Psoas muscle (tissue), 7 donors: ENCODE measurements at regions not wholly inside any gene's neighbourhood (a gene's known extent, or its start where the extent isn't known, plus 50 kb on each side); places are given as distances from the start of the nearest gene placed in this dataset.

Source experiments
- ATAC-seq, 4 donors: fragments of 200-7000 bp; cut with Tn5 transposase; one replicate each; pipeline ENCODE4 v1.9.1; 2020; ENCODE audit warnings: moderate library complexity in 3 of 4, mild to moderate bottlenecking in 2 of 4
- DNase-seq, 2 donors: peaks; one replicate each; pipeline ENCODE4 v3.0.0-alpha.2; 2020
- H3K27ac ChIP-seq: fragments of 200-600 bp; one replicate; pipeline ENCODE4 v1.8.0; 2022
- H3K27me3 ChIP-seq, 3 donors: fragments of 200-600 bp in 1 of 3; one replicate each; pipeline versions ENCODE4 v1.6.1 to v1.8.0; 2013 to 2022; ENCODE audit warnings: low read length in 2 of 3, mild to moderate bottlenecking in 2 of 3, moderate library complexity in 1 of 3; ENCODE audit not compliant: insufficient read depth in 3 of 3
- H3K36me3 ChIP-seq, 2 donors: fragments of 200-600 bp in 1 of 2; one replicate each; pipeline versions ENCODE4 v1.6.1 to v1.8.0; 2013 to 2022; ENCODE audit warnings: low read depth in 1 of 2, mild to moderate bottlenecking in 1 of 2, moderate library complexity in 1 of 2; ENCODE audit not compliant: insufficient read depth in 1 of 2
- H3K4me1 ChIP-seq: fragments of 200-600 bp; one replicate; pipeline ENCODE4 v1.8.0; 2022
- H3K4me3 ChIP-seq: fragments of 200-600 bp; one replicate; pipeline ENCODE4 v1.8.0; 2022; ENCODE audit warnings: mild to moderate bottlenecking
- H3K9me3 ChIP-seq: fragments of 200-600 bp; one replicate; pipeline ENCODE4 v1.8.0; 2022
- WGBS, 3 donors: extraction: QIAGEN DNeasy Blood & Tissue Kit; methylation state at CpG; one replicate each; pipeline versions ENCODE4 v1.1.6 to v1.1.7; 2013; 5-methylcytosine and 5-hydroxymethylcytosine counted together
- intact Hi-C, 2 donors: fragments of 100-400 bp; cut with DNase I; formaldehyde crosslinking; loops; one replicate each; pipeline versions ENCODE4 v1.11.0 to v1.14.2; 2022
- TF ChIP-seq, protein P1 (sequence below): fragments of 200-600 bp; IDR thresholded peaks from one replicate; pipeline ENCODE4 v1.8.0; 2022; ENCODE audit warnings: antibody characterized with exemption
- donor health status: healthy with polysubstance abuse.
- donor health status: DM: no; HTN: no; CAD: no; lungs with moderate emphysema.
- donor health status: Bipolar disorder and iron deficiency.
- donor health status: healthy.
- donor health status: DM: yes; HTN: yes; CAD: no.
- donor health status: DM: no; HTN: no; CAD: no.
- donor health status: DM: yes; HTN: yes; CAD: no.

DNA sequence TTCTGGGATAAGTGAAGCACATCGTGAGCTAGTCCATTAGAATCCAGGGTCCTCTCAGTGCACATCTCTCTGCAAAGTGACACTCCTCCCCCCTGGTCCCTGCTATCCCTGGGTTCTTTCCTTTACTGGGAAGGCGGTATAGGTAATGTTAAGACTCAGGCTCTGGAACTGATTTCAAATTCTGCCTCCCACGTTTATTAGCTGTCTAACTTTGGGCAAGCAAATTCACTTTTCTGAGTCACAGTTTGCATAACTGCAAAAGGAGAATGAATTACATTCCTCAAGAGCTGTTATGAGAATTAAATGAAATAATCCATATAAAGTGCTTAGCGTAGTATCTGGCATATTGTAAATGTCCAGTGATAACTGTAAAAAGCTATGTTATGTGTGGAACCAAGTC, 168.1 kb upstream of the LRRN1 start:
- H3K9me3 ChIP-seq = no peaks in the 10 kb centered on the region
- H3K27me3 ChIP-seq = no peaks in the 10 kb centered on the region
- H3K36me3 ChIP-seq = no peaks in the 10 kb centered on the region
- ATAC-seq = no peak
- 73 to 78% (median 78%) methylated on average over 4 of the region's 4 CpGs for WGBS, 3 donors
- DNase-seq = no peak
- TF ChIP-seq, protein P1, sequence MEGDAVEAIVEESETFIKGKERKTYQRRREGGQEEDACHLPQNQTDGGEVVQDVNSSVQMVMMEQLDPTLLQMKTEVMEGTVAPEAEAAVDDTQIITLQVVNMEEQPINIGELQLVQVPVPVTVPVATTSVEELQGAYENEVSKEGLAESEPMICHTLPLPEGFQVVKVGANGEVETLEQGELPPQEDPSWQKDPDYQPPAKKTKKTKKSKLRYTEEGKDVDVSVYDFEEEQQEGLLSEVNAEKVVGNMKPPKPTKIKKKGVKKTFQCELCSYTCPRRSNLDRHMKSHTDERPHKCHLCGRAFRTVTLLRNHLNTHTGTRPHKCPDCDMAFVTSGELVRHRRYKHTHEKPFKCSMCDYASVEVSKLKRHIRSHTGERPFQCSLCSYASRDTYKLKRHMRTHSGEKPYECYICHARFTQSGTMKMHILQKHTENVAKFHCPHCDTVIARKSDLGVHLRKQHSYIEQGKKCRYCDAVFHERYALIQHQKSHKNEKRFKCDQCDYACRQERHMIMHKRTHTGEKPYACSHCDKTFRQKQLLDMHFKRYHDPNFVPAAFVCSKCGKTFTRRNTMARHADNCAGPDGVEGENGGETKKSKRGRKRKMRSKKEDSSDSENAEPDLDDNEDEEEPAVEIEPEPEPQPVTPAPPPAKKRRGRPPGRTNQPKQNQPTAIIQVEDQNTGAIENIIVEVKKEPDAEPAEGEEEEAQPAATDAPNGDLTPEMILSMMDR = no peak
- intact Hi-C loops = no loop called here
- no peak overlapping the region for H3K4me3 ChIP-seq
- H3K27ac ChIP-seq = no peak overlapping the region
- no peaks in the 10 kb centered on the region for H3K4me1 ChIP-seq

DNA sequence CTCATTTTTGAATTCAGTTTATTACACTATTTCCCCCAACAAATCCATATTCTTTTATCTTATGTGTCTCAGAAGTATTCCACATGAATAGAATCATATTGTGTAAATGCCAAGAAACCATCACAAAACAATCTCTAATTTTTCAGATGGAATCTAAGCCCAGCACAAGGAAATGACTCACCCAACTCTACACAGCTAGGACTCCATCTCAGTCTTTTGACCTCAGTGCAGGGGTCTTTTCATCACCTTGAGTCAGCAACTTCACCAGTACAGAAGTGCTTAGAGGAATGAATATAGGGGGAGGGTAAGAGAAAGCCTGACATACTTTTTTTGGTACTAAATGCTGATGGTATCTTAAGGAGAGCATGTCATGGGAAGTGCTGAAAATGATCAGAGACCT, 169.3 kb upstream of the LRRN1 start:
- no peaks in the 10 kb centered on the region for H3K9me3 ChIP-seq
- TF ChIP-seq, protein P1 = no peak
- H3K4me1 ChIP-seq = no peaks in the 10 kb centered on the region
- no peak overlapping the region for H3K27ac ChIP-seq
- no peaks in the 10 kb centered on the region for H3K27me3 ChIP-seq
- H3K4me3 ChIP-seq = no peak overlapping the region
- no peak for DNase-seq
- no peaks in the 10 kb centered on the region for H3K36me3 ChIP-seq
- intact Hi-C loops = no loop called here
- ATAC-seq = no peak

DNA sequence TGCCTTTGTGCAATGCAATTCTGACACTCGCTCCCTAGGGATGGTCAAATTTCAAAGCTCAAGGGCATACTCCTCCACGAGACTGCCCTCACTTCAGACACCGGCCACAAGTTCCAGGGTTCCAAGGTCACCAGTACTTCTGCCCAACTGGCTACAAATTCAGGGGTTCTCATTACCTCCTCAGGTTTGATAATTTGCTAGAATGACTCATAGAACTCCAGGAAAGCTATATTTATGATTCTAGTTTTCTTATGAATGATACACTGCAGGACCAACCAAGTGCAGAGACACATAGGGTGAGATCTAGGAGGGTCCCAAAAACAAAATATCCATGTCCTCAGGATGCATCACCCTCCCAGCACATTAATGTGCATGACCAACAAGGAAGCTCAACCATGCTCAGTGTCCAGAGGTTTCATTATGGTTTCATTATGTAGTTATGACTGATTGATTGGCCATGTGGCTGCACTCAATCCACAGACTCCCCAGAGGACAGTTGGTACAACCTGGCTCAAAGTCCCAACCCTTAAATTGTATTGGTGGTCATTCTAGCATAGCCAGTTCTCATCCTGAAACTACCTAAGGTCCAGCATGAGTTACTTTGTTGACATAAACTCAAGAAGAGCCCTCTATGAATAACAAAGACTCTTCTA, 170.4 kb upstream of the LRRN1 start:
- H3K9me3 ChIP-seq = no peaks in the 10 kb centered on the region
- WGBS, 3 donors = 54 to 76% (median 60%) methylated on average over 3 of the region's 3 CpGs
- TF ChIP-seq, protein P1 = no peak
- DNase-seq = no peak
- H3K27ac ChIP-seq = no peak overlapping the region
- no peaks in the 10 kb centered on the region for H3K4me1 ChIP-seq
- no peak overlapping the region for H3K4me3 ChIP-seq
- H3K36me3 ChIP-seq = no peaks in the 10 kb centered on the region
- no peaks in the 10 kb centered on the region for H3K27me3 ChIP-seq
- intact Hi-C loops = no loop called here
- ATAC-seq = no peak

DNA sequence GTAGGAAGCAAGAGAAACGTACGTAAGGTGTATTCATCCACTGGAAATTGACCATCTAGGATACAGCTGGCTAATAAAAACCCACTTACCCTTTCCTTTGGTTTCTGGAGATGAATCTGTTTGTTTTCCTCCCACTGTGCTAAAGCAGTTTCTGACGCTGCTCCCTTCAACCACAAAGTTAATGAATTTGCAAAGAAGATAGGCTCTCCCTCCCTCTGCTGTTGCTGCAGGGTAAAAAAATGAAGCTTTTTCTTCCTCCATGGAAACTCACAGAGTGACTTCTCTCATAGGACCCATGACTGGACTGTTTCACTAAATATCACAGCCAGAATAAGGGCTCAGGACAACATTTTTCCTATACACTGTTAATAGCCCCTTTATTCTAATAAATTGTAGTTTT, 172.1 kb upstream of the LRRN1 start:
- no peak overlapping the region for H3K4me3 ChIP-seq
- H3K9me3 ChIP-seq = peaks cover 6% of the 10 kb centered on the region
- intact Hi-C loops = no loop called here
- no peak for DNase-seq
- no peak overlapping the region for H3K27ac ChIP-seq
- TF ChIP-seq, protein P1 = no peak
- no peak for ATAC-seq
- H3K4me1 ChIP-seq = no peaks in the 10 kb centered on the region
- H3K27me3 ChIP-seq = no peaks in the 10 kb centered on the region
- H3K36me3 ChIP-seq = no peaks in the 10 kb centered on the region
- WGBS, 3 donors = 64 to 68% (median 65%) methylated on average over 3 of the region's 3 CpGs
